GM23338 (cell line): ENCODE measurements at regions not wholly inside any gene's neighbourhood (a gene's known extent, or its start where the extent isn't known, plus 50 kb on each side); places are given as distances from the start of the nearest gene placed in this dataset.

ENCODE experiments used
- ATAC-seq: fragments of 200-7000 bp; cut with Tn5 transposase; 3 replicates; pipeline ENCODE4 v1.9.1; 2020
- DNase-seq: peaks from one replicate; pipeline ENCODE4 v3.0.0-alpha.2; 2015; ENCODE audit warnings: low spot score
- H2AFZ ChIP-seq: fragments of 200-600 bp; sonication (generic); 2 replicates; pipeline ENCODE4 v1.8.0; 2016; ENCODE audit warnings: antibody characterized with exemption, mild to moderate bottlenecking, moderate library complexity
- H3F3A ChIP-seq: fragments of 200-600 bp; sonication (generic); replicated peaks from 2 replicates; pipeline ENCODE4 v1.8.0; 2017; ENCODE audit warnings: antibody characterized with exemption, mixed run types, low read depth
- H3K27ac ChIP-seq: fragments of 200-600 bp; sonication (generic); 2 replicates; pipeline ENCODE4 v1.6.1; 2016; ENCODE audit warnings: low read depth
- H3K27me3 ChIP-seq: fragments of 200-600 bp; sonication (generic); 2 replicates; pipeline ENCODE4 v1.8.0; 2016; ENCODE audit warnings: mild to moderate bottlenecking, mixed run types, moderate library complexity; ENCODE audit not compliant: insufficient read depth
- H3K36me3 ChIP-seq: fragments of 200-600 bp; sonication (generic); 2 replicates; pipeline ENCODE4 v1.8.0; 2016; ENCODE audit warnings: mild to moderate bottlenecking; ENCODE audit not compliant: insufficient read depth
- H3K4me1 ChIP-seq: fragments of 200-600 bp; sonication (generic); 2 replicates; pipeline ENCODE4 v1.8.0; 2016; ENCODE audit warnings: mild to moderate bottlenecking, moderate library complexity; ENCODE audit not compliant: insufficient read depth
- H3K4me2 ChIP-seq: fragments of 200-600 bp; sonication (generic); 2 replicates; pipeline ENCODE4 v1.7.1; 2017; ENCODE audit warnings: mixed run types
- H3K4me3 ChIP-seq: fragments of 200-600 bp; sonication (generic); 2 replicates; pipeline ENCODE4 v1.6.1; 2016; ENCODE audit warnings: mixed run types
- H3K79me2 ChIP-seq: fragments of 200-600 bp; sonication (generic); replicated peaks from 2 replicates; pipeline ENCODE4 v1.8.0; 2017; ENCODE audit warnings: mild to moderate bottlenecking; ENCODE audit not compliant: insufficient read depth
- H3K9me2 ChIP-seq: fragments of 200-600 bp; sonication (generic); 2 replicates; pipeline ENCODE4 v1.8.0; 2017; ENCODE audit not compliant: insufficient read depth
- H4K20me1 ChIP-seq: fragments of 200-600 bp; sonication (generic); replicated peaks from 2 replicates; pipeline ENCODE4 v1.8.0; 2017; ENCODE audit warnings: mild to moderate bottlenecking; ENCODE audit not compliant: insufficient read depth
- H3K27ac Mint-ChIP-seq: 2 replicates; pipeline ENCODE4 v1.8.0; 2020; ENCODE audit warnings: inconsistent platforms, mild to moderate bottlenecking, moderate library complexity, mixed read lengths
- H3K27me3 Mint-ChIP-seq: 3 replicates; pipeline ENCODE4 v1.8.0; 2022; ENCODE audit warnings: low read depth, mild to moderate bottlenecking, moderate library complexity, mixed read lengths, inconsistent platforms; ENCODE audit not compliant: insufficient read depth, poor library complexity
- H3K36me3 Mint-ChIP-seq: 3 replicates; pipeline ENCODE4 v1.8.0; 2021; ENCODE audit warnings: low read depth, mild to moderate bottlenecking, inconsistent platforms, moderate library complexity, mixed read lengths
- H3K4me1 Mint-ChIP-seq: 3 replicates; pipeline ENCODE4 v1.8.0; 2020; ENCODE audit warnings: mild to moderate bottlenecking, inconsistent platforms, mixed read lengths
- H3K4me3 Mint-ChIP-seq: 3 replicates; pipeline ENCODE4 v1.8.0; 2021; ENCODE audit warnings: moderate library complexity, mild to moderate bottlenecking, inconsistent platforms, mixed read lengths
- H3K9me3 Mint-ChIP-seq: 3 replicates; pipeline ENCODE4 v1.8.0; 2020; ENCODE audit warnings: moderate library complexity, mild to moderate bottlenecking, inconsistent platforms, mixed read lengths
- CREB1 ChIP-seq: fragments of 250-450 bp; sonication (Bioruptor Pico); IDR thresholded peaks from 2 replicates; pipeline ENCODE4 v1.5.0; 2020; ENCODE audit warnings: low read depth, mild to moderate bottlenecking, moderate library complexity
- CTCF ChIP-seq, 2 experiments: fragments of 200-600 bp in 1 of 2; sonication (generic) in 1 of 2; conservative IDR thresholded peaks; 2 replicates each; pipeline versions ENCODE4 v1.5.1 to v1.6.1; 2016 to 2017; ENCODE audit warnings: antibody characterized with exemption in 2 of 2, low read depth in 2 of 2, mild to moderate bottlenecking in 2 of 2, moderate library complexity in 1 of 2
- REST ChIP-seq: IDR thresholded peaks from one replicate; pipeline ENCODE4 v1.6.1; 2018; ENCODE audit warnings: antibody characterized with exemption; ENCODE audit not compliant: unreplicated experiment
- ZNF114 ChIP-seq: fragments of 250-450 bp; sonication (Bioruptor Pico); IDR thresholded peaks from 2 replicates; pipeline ENCODE4 v1.5.0; 2020; ENCODE audit warnings: mild to moderate bottlenecking, moderate library complexity
- ZNF462 ChIP-seq: fragments of 250-450 bp; sonication (Bioruptor Pico); IDR thresholded peaks from 2 replicates; pipeline ENCODE4 v1.5.0; 2020; ENCODE audit warnings: mild to moderate bottlenecking, moderate library complexity

GRCh38 chr1:214912127-214912526 is 170.4 kb upstream of the KCNK2 start (continued):
- TF ChIP-seq ZNF462 (no peak), REST (no peak), CREB1 (CRISPR knock-in tag) (no peak)

GRCh38 chr1:214913966-214914365 is 168.6 kb upstream of the KCNK2 start:
- Histone ChIP-seq H3K4me3 (no peak overlapping the region), H3F3A (no peaks in the 10 kb centered on the region), H3K4me2 (no peak overlapping the region), H2AFZ (no peak overlapping the region), H3K9me2 (no peaks in the 10 kb centered on the region), H3K27ac (no peak overlapping the region), H4K20me1 (no peaks in the 10 kb centered on the region), H3K4me1 (no peaks in the 10 kb centered on the region), H3K79me2 (no peaks in the 10 kb centered on the region), H3K27me3 (no peaks in the 10 kb centered on the region), H3K36me3 (no peaks in the 10 kb centered on the region)
- no peaks in the 10 kb centered on the region for H3K36me3 Mint-ChIP-seq
- ATAC-seq (no peak), DNase-seq (no peak)
- no peaks in the 10 kb centered on the region for H3K9me3 Mint-ChIP-seq
- TF ChIP-seq ZNF114 (CRISPR knock-in tag) (no peak), CTCF (conservative IDR thresholded peaks at IDR 0.05; ENCODE audit: low read depth in 2 of 2) (no peak), REST (no peak)
- no peaks in the 10 kb centered on the region for H3K27me3 Mint-ChIP-seq
- no peak overlapping the region for H3K4me3 Mint-ChIP-seq
- no peak overlapping the region for H3K27ac Mint-ChIP-seq
- H3K4me1 Mint-ChIP-seq, result peaks cover 10% of the 10 kb centered on the region
